GM19239 (cell line): ENCODE measurements at regions not wholly inside any gene's neighbourhood (a gene's known extent, or its start where the extent isn't known, plus 50 kb on each side); places are given as distances from the start of the nearest gene placed in this dataset.
"Not testable (repeated sequence)": the region's sequence is repeated elsewhere in the genome, so short reads cannot be mapped to it uniquely, and the experiment has no call there.

Source experiments
- DNase-seq: peaks from one replicate; pipeline ENCODE4 v3.0.0; 2011; ENCODE audit warnings: low spot score; ENCODE audit not compliant: insufficient read length
- FAIRE-seq: peaks from 2 replicates; lab custom pipeline; 2011; peaks lifted over from hg19 to GRCh38; lab: Jason Lieb, UNC

- FAIRE-seq (no peak), DNase-seq (no peak)
Observed at GRCh38 chr6:50899306-50899870, 80.7 kb downstream of the TFAP2B start.

GRCh38 chr6:50902260-50902659, 83.6 kb downstream of the TFAP2B start:
- FAIRE-seq: no peak
- DNase-seq: no peak

- FAIRE-seq (no peak), DNase-seq (no peak)
Observed at GRCh38 chr6:50905297-50905696, 86.6 kb downstream of the TFAP2B start.

GRCh38 chr6:50907565-50907964, 88.9 kb downstream of the TFAP2B start:
- no peak for FAIRE-seq
- no peak for DNase-seq

GRCh38 chr6:50913105-50913770, 94.6 kb downstream of the TFAP2B start:
- DNase-seq (no peak), FAIRE-seq (no peak)

GRCh38 chr6:50921378-50921777, 102.7 kb downstream of the TFAP2B start:
- FAIRE-seq, DNase-seq: not testable (repeated sequence)

- FAIRE-seq (no peak), DNase-seq (no peak)
Observed at GRCh38 chr6:50921968-50922367, 103.3 kb downstream of the TFAP2B start.

- FAIRE-seq (no peak), DNase-seq (no peak)
Observed at GRCh38 chr6:50922579-50923525, 104.2 kb downstream of the TFAP2B start.

GRCh38 chr6:50924758-50925157, 106.1 kb downstream of the TFAP2B start:
- FAIRE-seq (no peak), DNase-seq (no peak)

GRCh38 chr6:50925548-50925947, 106.9 kb downstream of the TFAP2B start:
- FAIRE-seq (no peak), DNase-seq (no peak)

GRCh38 chr6:50925981-50926380, 107.3 kb downstream of the TFAP2B start:
- FAIRE-seq: no peak
- DNase-seq: no peak

GRCh38 chr6:50927800-50928199, 109.1 kb downstream of the TFAP2B start:
- no peak for FAIRE-seq
- DNase-seq: no peak

- FAIRE-seq (no peak), DNase-seq (no peak)
Observed at GRCh38 chr6:50929323-50929722, 110.7 kb downstream of the TFAP2B start.

GRCh38 chr6:50935442-50935841, 116.8 kb downstream of the TFAP2B start:
- no peak for FAIRE-seq
- DNase-seq: no peak

GRCh38 chr6:50936277-50936681, 117.6 kb downstream of the TFAP2B start:
- FAIRE-seq: no peak
- DNase-seq: no peak

- DNase-seq (no peak), FAIRE-seq (no peak)
Observed at GRCh38 chr6:50939931-50940330, 121.3 kb downstream of the TFAP2B start.

GRCh38 chr6:50945789-50946188, 127.1 kb downstream of the TFAP2B start:
- FAIRE-seq (no peak), DNase-seq (no peak)

GRCh38 chr6:50952092-50952907, 133.6 kb downstream of the TFAP2B start:
- no peak for FAIRE-seq
- DNase-seq: no peak

GRCh38 chr6:50956014-50956413, 137.3 kb downstream of the TFAP2B start:
- no peak for DNase-seq
- no peak for FAIRE-seq

GRCh38 chr6:50958148-50958697, 139.6 kb downstream of the TFAP2B start:
- DNase-seq: no peak
- no peak for FAIRE-seq
